ENCODE measurements at regions not wholly inside any gene's neighbourhood (a gene's known extent, or its start where the extent isn't known, plus 50 kb on each side); places are given as distances from the start of the nearest gene placed in this dataset.

- TF ChIP-seq EZH2 (IDR thresholded peaks at IDR 0.05; ENCODE audit: borderline replicate concordance, insufficient read depth, low read length, poor library complexity, severe bottlenecking) (no peak), CTCF (IDR thresholded peaks at IDR 0.05; ENCODE audit: poor library complexity, severe bottlenecking) (no peak), EP300 (conservative IDR thresholded peaks at IDR 0.05; ENCODE audit: poor library complexity, severe bottlenecking) (no peak), RAD21 (conservative IDR thresholded peaks at IDR 0.05) (no peak)
Measured at GRCh38 chr12:16833376-16834015, 227.5 kb upstream of the LMO3 start.

Measured in neural cell (in vitro differentiated cells).